Fibroblast of lung (primary cell): ENCODE measurements at regions not wholly inside any gene's neighbourhood (a gene's known extent, or its start where the extent isn't known, plus 50 kb on each side); places are given as distances from the start of the nearest gene placed in this dataset.

Experiments
- DNase-seq, 2 donors: peaks; one replicate each; pipeline versions ENCODE4 v3.0.0 to v3.0.0-alpha.2; 2010; ENCODE audit warnings: low read depth in 2 of 2
- H2AFZ ChIP-seq: 2 replicates; pipeline ENCODE4 v1.5.1; 2012; ENCODE audit warnings: low read length, control low read depth, inconsistent platforms
- H3K27ac ChIP-seq: 2 replicates; pipeline ENCODE4 v1.5.1; 2011; ENCODE audit warnings: low read length, control low read depth; ENCODE audit not compliant: insufficient read depth
- H3K27me3 ChIP-seq: 2 replicates; pipeline ENCODE4 v1.5.1; 2011; ENCODE audit warnings: mild to moderate bottlenecking, low read length; ENCODE audit not compliant: control insufficient read depth, insufficient read depth
- H3K36me3 ChIP-seq: 2 replicates; pipeline ENCODE4 v1.5.1; 2011; ENCODE audit warnings: low read length; ENCODE audit not compliant: control insufficient read depth, insufficient read depth
- H3K4me1 ChIP-seq: 2 replicates; pipeline ENCODE4 v1.5.1; 2011; ENCODE audit warnings: low read length; ENCODE audit not compliant: control insufficient read depth, insufficient read depth; ENCODE audit errors: extremely low read depth
- H3K4me2 ChIP-seq: 2 replicates; pipeline ENCODE4 v1.5.1; 2011; ENCODE audit warnings: low read length, control low read depth; ENCODE audit not compliant: insufficient read depth; ENCODE audit errors: extremely low read depth
- H3K4me3 ChIP-seq, 4 experiments: fragments of 200-600 bp in 1 of 4; sonication (generic) in 1 of 4; replicated peaks in 1 of 4; 2 replicates each; pipeline ENCODE4 v1.5.1; 2011 to 2016; ENCODE audit warnings: low read length in 4 of 4, low read depth in 3 of 4, mild to moderate bottlenecking in 3 of 4, control low read depth in 2 of 4, inconsistent platforms in 1 of 4, mixed read lengths in 1 of 4; ENCODE audit not compliant: insufficient read depth in 1 of 4; ENCODE audit errors: control extremely low read depth in 1 of 4
- H3K79me2 ChIP-seq: 2 replicates; pipeline ENCODE4 v1.5.1; 2012; ENCODE audit warnings: mild to moderate bottlenecking, low read length, inconsistent platforms; ENCODE audit not compliant: control insufficient read depth, insufficient read depth
- H3K9ac ChIP-seq: 2 replicates; pipeline ENCODE4 v1.5.1; 2011; ENCODE audit warnings: mild to moderate bottlenecking, low read length, control low read depth; ENCODE audit not compliant: insufficient read depth
- H3K9me3 ChIP-seq: 2 replicates; pipeline ENCODE4 v1.5.1; 2012; ENCODE audit warnings: low read depth, low read length; ENCODE audit not compliant: control insufficient read depth, insufficient read depth
- H4K20me1 ChIP-seq: 2 replicates; pipeline ENCODE4 v1.5.1; 2011; ENCODE audit warnings: low read length; ENCODE audit not compliant: control insufficient read depth, insufficient read depth; ENCODE audit errors: extremely low read depth
- EZH2 ChIP-seq: IDR thresholded peaks from 2 replicates; pipeline ENCODE4 v1.5.1; 2012; ENCODE audit warnings: low read length, control low read depth, mild to moderate bottlenecking; ENCODE audit errors: missing control alignments
- TF ChIP-seq, protein P1 (sequence below), 2 donors: IDR thresholded peaks in 1 of 2; conservative IDR thresholded peaks in 1 of 2; 1 replicate in 1 of 2; 2 replicates in 1 of 2; pipeline ENCODE4 v1.5.1; 2011 to 2012; ENCODE audit warnings: low read length in 2 of 2, control low read depth in 1 of 2, inconsistent platforms in 1 of 2, low read depth in 1 of 2, mild to moderate bottlenecking in 1 of 2

- no peaks in the 10 kb centered on the region for H3K79me2 ChIP-seq
- no peak overlapping the region for H3K4me2 ChIP-seq
- no peak overlapping the region for H2AFZ ChIP-seq
- H3K4me1 ChIP-seq = no peaks in the 10 kb centered on the region
- no peaks in the 10 kb centered on the region for H3K27me3 ChIP-seq
- no peak overlapping the region for H3K9ac ChIP-seq
- TF ChIP-seq, protein P1, sequence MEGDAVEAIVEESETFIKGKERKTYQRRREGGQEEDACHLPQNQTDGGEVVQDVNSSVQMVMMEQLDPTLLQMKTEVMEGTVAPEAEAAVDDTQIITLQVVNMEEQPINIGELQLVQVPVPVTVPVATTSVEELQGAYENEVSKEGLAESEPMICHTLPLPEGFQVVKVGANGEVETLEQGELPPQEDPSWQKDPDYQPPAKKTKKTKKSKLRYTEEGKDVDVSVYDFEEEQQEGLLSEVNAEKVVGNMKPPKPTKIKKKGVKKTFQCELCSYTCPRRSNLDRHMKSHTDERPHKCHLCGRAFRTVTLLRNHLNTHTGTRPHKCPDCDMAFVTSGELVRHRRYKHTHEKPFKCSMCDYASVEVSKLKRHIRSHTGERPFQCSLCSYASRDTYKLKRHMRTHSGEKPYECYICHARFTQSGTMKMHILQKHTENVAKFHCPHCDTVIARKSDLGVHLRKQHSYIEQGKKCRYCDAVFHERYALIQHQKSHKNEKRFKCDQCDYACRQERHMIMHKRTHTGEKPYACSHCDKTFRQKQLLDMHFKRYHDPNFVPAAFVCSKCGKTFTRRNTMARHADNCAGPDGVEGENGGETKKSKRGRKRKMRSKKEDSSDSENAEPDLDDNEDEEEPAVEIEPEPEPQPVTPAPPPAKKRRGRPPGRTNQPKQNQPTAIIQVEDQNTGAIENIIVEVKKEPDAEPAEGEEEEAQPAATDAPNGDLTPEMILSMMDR (conservative IDR thresholded peaks at IDR 0.05 in 1 of 2, IDR thresholded peaks at IDR 0.05 in 1 of 2; ENCODE audit: low read depth in 1 of 2, low read length in 2 of 2) = no peak
- TF ChIP-seq EZH2 = no peak
- no peaks in the 10 kb centered on the region for H4K20me1 ChIP-seq
- DNase-seq = no peak
- no peaks in the 10 kb centered on the region for H3K9me3 ChIP-seq
- H3K27ac ChIP-seq = no peak overlapping the region
- no peaks in the 10 kb centered on the region for H3K36me3 ChIP-seq
- no peak overlapping the region for H3K4me3 ChIP-seq
These were observed 288.7 kb upstream of the NRIP1 start for GRCh38 chr21:15353546-15353945.

GRCh38 chr21:15354516-15354915, 289.7 kb upstream of the NRIP1 start:
- no peak overlapping the region for H3K27ac ChIP-seq
- no peaks in the 10 kb centered on the region for H3K4me1 ChIP-seq
- no peak overlapping the region for H3K4me2 ChIP-seq
- DNase-seq = no peak
- H3K9ac ChIP-seq = no peak overlapping the region
- TF ChIP-seq, protein P1 (conservative IDR thresholded peaks at IDR 0.05 in 1 of 2, IDR thresholded peaks at IDR 0.05 in 1 of 2; ENCODE audit: low read depth in 1 of 2, low read length in 2 of 2) = no peak
- TF ChIP-seq EZH2 = no peak
- no peak overlapping the region for H2AFZ ChIP-seq
- H4K20me1 ChIP-seq = no peaks in the 10 kb centered on the region
- no peaks in the 10 kb centered on the region for H3K9me3 ChIP-seq
- no peak overlapping the region for H3K4me3 ChIP-seq
- no peaks in the 10 kb centered on the region for H3K36me3 ChIP-seq
- H3K79me2 ChIP-seq = no peaks in the 10 kb centered on the region
- no peaks in the 10 kb centered on the region for H3K27me3 ChIP-seq

GRCh38 chr21:15355066-15355465, 290.3 kb upstream of the NRIP1 start:
- no peak overlapping the region for H3K27ac ChIP-seq
- no peak for DNase-seq

More at GRCh38 chr21:15355066-15355465, 290.3 kb upstream of the NRIP1 start:
- no peak overlapping the region for H3K4me3 ChIP-seq
- no peaks in the 10 kb centered on the region for H3K79me2 ChIP-seq
- no peaks in the 10 kb centered on the region for H4K20me1 ChIP-seq
- no peak for TF ChIP-seq EZH2
- TF ChIP-seq, protein P1 (conservative IDR thresholded peaks at IDR 0.05 in 1 of 2, IDR thresholded peaks at IDR 0.05 in 1 of 2; ENCODE audit: low read depth in 1 of 2, low read length in 2 of 2) = no peak
- H3K4me1 ChIP-seq = no peaks in the 10 kb centered on the region
- H3K4me2 ChIP-seq = no peak overlapping the region
- H3K9ac ChIP-seq = no peak overlapping the region
- H3K27me3 ChIP-seq = no peaks in the 10 kb centered on the region
- H2AFZ ChIP-seq = no peak overlapping the region
- no peaks in the 10 kb centered on the region for H3K36me3 ChIP-seq
- no peaks in the 10 kb centered on the region for H3K9me3 ChIP-seq
